Heart left ventricle (tissue), 13 donors: ENCODE measurements at regions not wholly inside any gene's neighbourhood (a gene's known extent, or its start where the extent isn't known, plus 50 kb on each side); places are given as distances from the start of the nearest gene placed in this dataset.

Experiments
- POLR2A ChIP-seq, 2 donors: fragments of 450-650 bp; IDR thresholded peaks; one replicate each; pipeline ENCODE4 v1.6.1; 2017; ENCODE audit warnings: antibody characterized with exemption in 2 of 2, mild to moderate bottlenecking in 2 of 2, moderate library complexity in 2 of 2
- TF ChIP-seq, protein P1 (sequence below), 12 donors: fragments of 200-600 bp; sonication (generic) in 4 of 12; IDR thresholded peaks; one replicate each; pipeline versions ENCODE4 v1.5.0 to v1.8.0; 2018 to 2022; ENCODE audit warnings: antibody characterized with exemption in 12 of 12, mild to moderate bottlenecking in 5 of 12
- donor health status: ischemic (EF 13 %, LVEDD 7.1; RV severe dilation, severe dysfunction).
- donor health status: DM: no; HTN: yes; CAD: no.
- donor health status: DM: no; HTN: no; CAD: no.
- donor health status: ischemic (EF 25% LVEDD 6.9; RV normal size, moderate dysfunction).
- donor health status: ischemic (EF 25% LVEDD 5.7; RV mildly dilated, moderate dysfunction).
- donor health status: ischemic (EF 35%, LVEDD 5.7; RV mildly dilated, moderate dysfunction).
- donor health status: nonischemic (EF 11% LVEDD 7.7; RV severe dilation, severe dysfunction).
- donor health status: DM: yes; HTN: yes; CAD: no.
- donor health status: PGD.
- donor health status: ischemic (EF 29% LVEDD 5.4; RV normal size, mild dysfunction).
- donor health status: nonischemic (EF 23%, LVEDD 6.1; RV moderate dilation, normal function).

DNA sequence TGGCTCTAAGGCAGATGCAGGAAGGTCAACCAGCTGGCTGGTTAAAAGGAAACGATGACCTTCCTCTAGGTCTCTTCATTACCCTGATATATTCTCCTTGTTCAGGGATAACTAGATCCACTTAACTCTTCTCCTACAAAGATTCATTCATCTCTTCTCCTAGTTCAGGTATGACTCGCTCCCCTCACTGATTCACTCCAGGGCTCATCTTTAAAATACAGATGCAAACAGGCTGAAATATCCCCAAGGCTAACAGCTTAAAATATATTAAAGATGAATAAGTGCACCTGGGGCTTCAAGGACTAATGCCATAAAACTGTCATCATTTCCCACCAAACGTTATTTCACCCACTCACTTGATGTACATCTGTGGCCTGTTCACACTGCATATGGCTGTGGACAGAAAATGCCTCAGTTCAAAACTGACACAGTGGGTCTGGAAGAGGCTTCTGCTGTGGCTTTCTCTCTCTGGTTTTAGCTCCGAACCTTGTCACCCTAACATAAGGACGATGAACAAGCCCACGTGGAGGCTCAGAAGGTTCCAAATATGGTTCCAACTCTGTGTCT, 366.9 kb downstream of the DEPDC1B start:
- TF ChIP-seq, protein P1, sequence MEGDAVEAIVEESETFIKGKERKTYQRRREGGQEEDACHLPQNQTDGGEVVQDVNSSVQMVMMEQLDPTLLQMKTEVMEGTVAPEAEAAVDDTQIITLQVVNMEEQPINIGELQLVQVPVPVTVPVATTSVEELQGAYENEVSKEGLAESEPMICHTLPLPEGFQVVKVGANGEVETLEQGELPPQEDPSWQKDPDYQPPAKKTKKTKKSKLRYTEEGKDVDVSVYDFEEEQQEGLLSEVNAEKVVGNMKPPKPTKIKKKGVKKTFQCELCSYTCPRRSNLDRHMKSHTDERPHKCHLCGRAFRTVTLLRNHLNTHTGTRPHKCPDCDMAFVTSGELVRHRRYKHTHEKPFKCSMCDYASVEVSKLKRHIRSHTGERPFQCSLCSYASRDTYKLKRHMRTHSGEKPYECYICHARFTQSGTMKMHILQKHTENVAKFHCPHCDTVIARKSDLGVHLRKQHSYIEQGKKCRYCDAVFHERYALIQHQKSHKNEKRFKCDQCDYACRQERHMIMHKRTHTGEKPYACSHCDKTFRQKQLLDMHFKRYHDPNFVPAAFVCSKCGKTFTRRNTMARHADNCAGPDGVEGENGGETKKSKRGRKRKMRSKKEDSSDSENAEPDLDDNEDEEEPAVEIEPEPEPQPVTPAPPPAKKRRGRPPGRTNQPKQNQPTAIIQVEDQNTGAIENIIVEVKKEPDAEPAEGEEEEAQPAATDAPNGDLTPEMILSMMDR (IDR thresholded peaks at IDR 0.05) = no peak
- TF ChIP-seq POLR2A (IDR thresholded peaks at IDR 0.05) = no peak
